ENCODE measurements at regions not wholly inside any gene's neighbourhood (a gene's known extent, or its start where the extent isn't known, plus 50 kb on each side); places are given as distances from the start of the nearest gene placed in this dataset.
"Not testable (repeated sequence)": the region's sequence is repeated elsewhere in the genome, so short reads cannot be mapped to it uniquely, and the experiment has no call there.

DNA sequence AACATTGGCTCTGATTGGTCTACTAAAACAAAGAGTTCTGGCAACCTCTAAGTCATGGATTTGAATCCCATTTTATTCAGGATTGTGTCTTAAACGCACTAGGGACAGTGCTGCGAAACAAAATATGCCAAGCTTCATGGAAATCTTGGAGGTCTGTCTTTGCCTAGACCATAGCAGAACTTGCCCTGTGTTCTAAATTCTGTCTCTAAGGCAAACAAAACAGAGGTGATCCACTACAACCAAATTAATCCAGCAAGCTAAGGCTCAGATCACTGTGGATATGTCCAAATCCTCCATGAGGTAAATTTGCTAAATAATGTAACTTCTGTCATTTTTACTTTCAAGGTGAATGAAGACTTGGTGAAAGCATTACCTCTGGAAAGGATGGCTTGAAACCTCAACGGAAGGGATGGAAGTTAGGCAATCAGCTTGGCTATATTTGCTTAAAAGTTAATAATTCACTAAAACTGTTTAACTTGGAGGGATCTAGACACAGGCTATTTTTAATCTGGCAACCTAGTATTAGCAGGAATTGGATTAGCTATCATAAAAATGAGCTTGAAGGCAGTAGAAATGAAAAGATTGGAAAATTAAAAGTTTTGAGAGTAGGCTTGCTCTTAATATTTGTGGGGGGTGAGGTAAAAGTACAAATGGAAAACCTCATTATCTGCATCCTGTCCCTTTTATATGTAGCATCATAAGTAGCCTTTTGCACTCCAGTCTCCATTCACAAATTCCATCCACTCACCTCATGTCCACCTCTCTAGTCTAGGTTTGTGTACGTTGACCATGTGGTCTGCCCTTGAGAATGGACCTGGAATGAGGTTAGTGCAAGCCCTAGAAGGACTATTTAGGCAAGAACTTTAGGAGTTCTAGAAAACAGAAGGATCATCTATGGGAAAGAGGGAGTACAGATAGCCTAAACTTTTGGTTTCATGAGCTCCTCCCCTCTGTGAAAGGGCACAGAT is 176.2 kb downstream of the SMC2 start:
- no peak for DNase-seq

- DNase-seq = no peak
These were observed 182.7 kb downstream of the SMC2 start for GRCh38 chr9:104276709-104277245.

- DNase-seq = no peak
These were observed 184.9 kb downstream of the SMC2 start for GRCh38 chr9:104278929-104279496.

- DNase-seq = no peak
These were observed 185.5 kb downstream of the SMC2 start for GRCh38 chr9:104279535-104280177.

- no peak for DNase-seq
These were observed 186.1 kb downstream of the SMC2 start for GRCh38 chr9:104280178-104280560.

GRCh38 chr9:104280711-104281110 is 186.6 kb downstream of the SMC2 start:
- no peak for DNase-seq

DNA sequence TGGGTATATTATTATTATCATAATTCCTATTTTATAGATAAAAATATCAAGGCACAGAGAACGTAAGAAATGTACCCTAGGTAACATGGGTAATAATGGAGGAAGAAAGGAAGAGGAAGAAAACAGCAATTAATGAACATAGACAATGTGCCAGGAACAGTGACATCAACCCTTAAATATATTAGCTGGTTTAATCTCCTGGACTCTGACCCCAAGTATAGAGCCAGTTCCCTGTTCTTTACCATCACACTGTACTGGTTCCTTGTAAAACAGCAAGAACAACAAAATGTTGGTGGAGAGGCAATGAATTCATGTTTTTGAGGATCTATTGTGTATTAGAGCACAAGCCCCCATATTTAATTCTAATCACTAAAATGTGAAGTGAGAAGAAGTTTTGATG is 192.1 kb downstream of the SMC2 start:
- no peak for DNase-seq

DNA sequence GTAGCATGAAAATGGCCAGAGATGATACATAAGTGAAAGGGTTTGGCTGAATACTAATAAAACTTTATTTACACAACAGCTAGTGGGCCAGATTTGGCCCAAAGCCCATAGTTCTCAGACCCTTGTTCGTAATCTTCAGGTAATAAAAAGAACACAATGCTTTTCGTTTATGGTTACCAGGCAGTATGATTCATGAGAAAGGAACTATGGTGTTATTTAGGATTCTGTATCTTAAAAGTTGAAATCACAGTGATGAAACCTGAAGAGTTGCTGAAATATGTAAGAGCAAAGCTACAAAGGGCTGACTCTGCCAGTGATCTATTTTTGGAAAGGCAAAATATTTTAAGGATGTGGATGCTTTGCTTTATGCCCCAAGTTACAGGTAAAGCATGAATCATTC is 192.7 kb downstream of the SMC2 start:
- DNase-seq = no peak

GRCh38 chr9:104287253-104287878 is 193.3 kb downstream of the SMC2 start:
- no peak for DNase-seq

DNA sequence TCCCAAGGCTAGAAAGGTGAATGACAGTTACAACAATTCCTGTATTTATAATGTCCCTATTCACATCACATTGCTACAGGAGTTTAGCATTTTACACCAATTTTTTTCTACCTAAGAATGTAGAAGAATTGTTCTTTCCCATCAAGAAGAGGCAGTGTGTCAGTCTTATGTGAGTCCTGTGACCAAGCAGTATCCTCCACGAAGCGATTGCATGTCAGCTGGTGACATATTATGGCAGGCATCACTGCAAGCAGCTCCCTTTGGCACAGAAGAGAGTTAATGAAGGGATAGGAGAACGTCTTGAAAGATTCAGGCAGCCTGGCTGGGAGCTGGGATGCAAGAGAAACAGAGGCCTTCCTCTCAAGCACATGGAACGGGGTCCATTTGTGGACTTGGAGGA is 199.8 kb downstream of the SMC2 start:
- DNase-seq = no peak

DNA sequence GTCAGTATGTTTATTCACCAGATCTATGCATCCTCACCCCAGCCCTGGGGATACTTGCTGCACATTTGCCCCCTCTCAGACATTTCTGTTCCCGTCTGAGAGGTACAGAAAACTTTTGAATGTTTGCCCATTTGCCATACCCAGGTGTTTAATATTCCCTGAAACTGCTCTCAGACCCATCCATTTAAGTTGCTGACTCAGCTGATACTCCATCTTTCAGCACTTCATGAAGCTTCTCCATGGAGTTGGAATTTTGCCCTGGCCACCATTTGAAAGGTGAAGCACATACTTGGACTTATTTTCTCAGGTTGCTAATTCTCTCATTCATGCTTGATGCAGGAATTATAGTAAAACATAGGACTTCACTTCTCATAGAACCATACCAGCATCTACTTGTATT is 203.9 kb upstream of the OR13F1 start:
- DNase-seq = no peak

DNA sequence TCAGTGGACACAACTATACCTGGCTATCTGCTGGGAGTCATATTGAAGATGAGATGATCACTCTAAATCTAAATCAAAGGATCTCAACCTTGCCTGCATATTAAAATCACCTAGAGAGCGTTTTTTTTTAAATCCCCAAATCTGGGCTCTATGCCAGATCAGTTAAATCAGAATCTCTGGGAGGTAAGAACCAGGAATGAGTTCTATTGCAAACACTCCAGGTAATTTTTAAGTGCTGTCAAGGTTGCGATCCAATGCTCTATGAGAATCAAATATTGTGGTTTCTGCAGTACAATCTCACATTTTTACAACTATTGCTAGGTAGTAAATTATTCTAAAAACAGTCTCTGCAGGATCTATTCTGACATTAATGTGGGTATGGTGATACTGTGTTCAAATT is 202.3 kb upstream of the OR13F1 start:
- no peak for DNase-seq

DNA sequence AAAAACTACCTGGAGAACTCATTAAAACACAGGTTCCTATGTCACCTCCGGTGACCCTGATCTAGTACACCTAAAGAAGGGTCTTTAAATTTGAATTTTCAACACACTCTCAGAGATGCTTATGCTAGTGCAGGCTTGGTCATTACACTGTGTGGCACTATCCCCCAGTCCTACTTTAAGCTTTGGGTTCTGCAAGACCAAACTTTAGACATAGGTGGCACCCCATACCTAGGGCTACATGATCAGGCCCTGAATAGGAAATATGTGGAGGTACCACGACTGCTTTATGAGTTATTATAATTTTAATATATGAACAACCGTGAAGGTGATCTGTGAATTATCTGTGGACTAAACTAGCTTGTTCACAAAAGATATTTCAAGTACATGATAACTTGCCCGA is 201.3 kb upstream of the OR13F1 start:
- no peak for DNase-seq

- DNase-seq = no peak
These were observed 199.1 kb upstream of the OR13F1 start for GRCh38 chr9:104304925-104305324.

DNA sequence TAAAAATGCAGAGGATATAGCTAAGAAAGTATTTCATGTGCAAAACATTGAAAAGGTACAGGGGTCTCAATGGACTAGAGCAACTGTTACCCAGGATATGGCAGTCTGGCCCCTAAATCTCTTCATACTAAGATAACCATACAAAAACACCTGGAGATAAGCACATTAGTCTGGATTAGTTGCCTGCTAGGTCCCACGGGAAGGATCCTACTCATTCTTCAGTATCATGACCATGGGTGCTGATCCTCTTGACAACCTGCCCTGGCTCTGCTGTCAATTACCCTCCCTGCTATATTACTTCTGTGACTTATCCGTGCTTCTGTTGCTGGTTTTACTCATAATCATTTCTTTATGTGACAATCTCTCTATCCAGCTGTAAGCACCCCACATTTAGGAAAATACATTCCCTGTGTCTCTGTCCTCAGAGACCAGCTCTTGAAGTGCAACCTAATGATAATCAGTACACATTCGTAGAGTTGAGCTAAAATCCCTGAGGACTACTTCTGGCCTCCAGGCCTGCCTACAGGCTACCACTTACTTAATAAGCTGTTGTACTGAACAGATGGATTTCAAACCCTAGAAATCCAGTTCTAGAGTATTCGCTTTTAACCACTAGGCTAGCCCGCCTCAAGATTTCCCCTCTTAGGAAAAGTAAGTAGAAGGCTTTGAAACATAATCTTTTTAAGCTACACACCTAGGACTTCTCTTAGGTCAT is 190.5 kb upstream of the OR13F1 start:
- DNase-seq = no peak

- not testable (repeated sequence) for DNase-seq
These were observed 187.7 kb upstream of the OR13F1 start for GRCh38 chr9:104316201-104317009.

GRCh38 chr9:104319198-104319597 is 184.9 kb upstream of the OR13F1 start:
- DNase-seq = no peak

- no peak for DNase-seq
These were observed 184.4 kb upstream of the OR13F1 start for GRCh38 chr9:104319685-104320084.

GRCh38 chr9:104322596-104322995 is 181.5 kb upstream of the OR13F1 start:
- no peak for DNase-seq

- not testable (repeated sequence) for DNase-seq
These were observed 179.9 kb upstream of the OR13F1 start for GRCh38 chr9:104323967-104324694.
